Type B pancreatic cell (in vitro differentiated cells): ENCODE measurements at regions not wholly inside any gene's neighbourhood (a gene's known extent, or its start where the extent isn't known, plus 50 kb on each side); places are given as distances from the start of the nearest gene placed in this dataset.

Source experiments
- DNase-seq: peaks from one replicate; pipeline ENCODE4 v3.0.0; 2021; ENCODE audit warnings: mixed read lengths; ENCODE audit not compliant: unreplicated experiment; ENCODE audit errors: extremely low spot score
- H3K27ac Mint-ChIP-seq: 2 replicates; pipeline ENCODE4 v1.8.0; 2021; ENCODE audit warnings: mild to moderate bottlenecking, mixed read lengths
- H3K27me3 Mint-ChIP-seq: 2 replicates; pipeline ENCODE4 v1.8.0; 2021; ENCODE audit warnings: mixed read lengths
- H3K36me3 Mint-ChIP-seq: 2 replicates; pipeline ENCODE4 v1.8.0; 2021; ENCODE audit warnings: mixed read lengths
- H3K4me1 Mint-ChIP-seq: one replicate; pipeline ENCODE4 v1.8.0; 2021; ENCODE audit warnings: mixed read lengths; ENCODE audit not compliant: unreplicated experiment
- H3K4me3 Mint-ChIP-seq: 2 replicates; pipeline ENCODE4 v1.8.0; 2021; ENCODE audit warnings: mild to moderate bottlenecking, mixed read lengths
- H3K9me3 Mint-ChIP-seq: 2 replicates; pipeline ENCODE4 v1.8.0; 2021; ENCODE audit warnings: mixed read lengths
- TF ChIP-seq, protein P1 (sequence below): fragments of 200-600 bp; sonication (generic); conservative IDR thresholded peaks from 2 replicates; pipeline ENCODE4 v1.5.0; 2021; ENCODE audit warnings: antibody characterized with exemption, mild to moderate bottlenecking

DNA sequence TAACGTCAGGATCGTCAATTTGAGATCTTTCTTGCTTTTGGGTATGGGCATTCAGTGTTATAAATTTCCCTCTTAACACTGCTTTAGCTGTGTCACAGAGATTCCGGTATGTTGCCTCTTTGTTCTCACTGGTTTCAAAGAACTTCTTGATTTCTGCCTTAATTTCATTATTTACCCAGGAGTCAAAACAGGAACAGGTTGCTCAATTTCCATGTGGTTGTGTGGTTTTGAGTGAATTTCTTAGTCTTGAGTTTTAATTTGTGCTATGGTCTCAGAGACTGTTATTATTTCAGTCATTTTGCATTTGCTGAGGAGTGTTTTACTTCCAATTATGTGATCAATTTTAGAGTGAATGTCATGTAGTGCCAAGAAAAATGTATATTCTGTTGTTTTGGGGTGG lies 153.1 kb downstream of the PCDH17 start:
- Mint-ChIP-seq H3K4me3 (no peak overlapping the region), H3K4me1 (no peaks in the 10 kb centered on the region), H3K9me3 (peaks cover 6% of the 10 kb centered on the region), H3K36me3 (no peaks in the 10 kb centered on the region), H3K27me3 (no peaks in the 10 kb centered on the region), H3K27ac (no peak overlapping the region)
- TF ChIP-seq, protein P1, sequence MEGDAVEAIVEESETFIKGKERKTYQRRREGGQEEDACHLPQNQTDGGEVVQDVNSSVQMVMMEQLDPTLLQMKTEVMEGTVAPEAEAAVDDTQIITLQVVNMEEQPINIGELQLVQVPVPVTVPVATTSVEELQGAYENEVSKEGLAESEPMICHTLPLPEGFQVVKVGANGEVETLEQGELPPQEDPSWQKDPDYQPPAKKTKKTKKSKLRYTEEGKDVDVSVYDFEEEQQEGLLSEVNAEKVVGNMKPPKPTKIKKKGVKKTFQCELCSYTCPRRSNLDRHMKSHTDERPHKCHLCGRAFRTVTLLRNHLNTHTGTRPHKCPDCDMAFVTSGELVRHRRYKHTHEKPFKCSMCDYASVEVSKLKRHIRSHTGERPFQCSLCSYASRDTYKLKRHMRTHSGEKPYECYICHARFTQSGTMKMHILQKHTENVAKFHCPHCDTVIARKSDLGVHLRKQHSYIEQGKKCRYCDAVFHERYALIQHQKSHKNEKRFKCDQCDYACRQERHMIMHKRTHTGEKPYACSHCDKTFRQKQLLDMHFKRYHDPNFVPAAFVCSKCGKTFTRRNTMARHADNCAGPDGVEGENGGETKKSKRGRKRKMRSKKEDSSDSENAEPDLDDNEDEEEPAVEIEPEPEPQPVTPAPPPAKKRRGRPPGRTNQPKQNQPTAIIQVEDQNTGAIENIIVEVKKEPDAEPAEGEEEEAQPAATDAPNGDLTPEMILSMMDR, result no peak
- DNase-seq, result no peak

DNA sequence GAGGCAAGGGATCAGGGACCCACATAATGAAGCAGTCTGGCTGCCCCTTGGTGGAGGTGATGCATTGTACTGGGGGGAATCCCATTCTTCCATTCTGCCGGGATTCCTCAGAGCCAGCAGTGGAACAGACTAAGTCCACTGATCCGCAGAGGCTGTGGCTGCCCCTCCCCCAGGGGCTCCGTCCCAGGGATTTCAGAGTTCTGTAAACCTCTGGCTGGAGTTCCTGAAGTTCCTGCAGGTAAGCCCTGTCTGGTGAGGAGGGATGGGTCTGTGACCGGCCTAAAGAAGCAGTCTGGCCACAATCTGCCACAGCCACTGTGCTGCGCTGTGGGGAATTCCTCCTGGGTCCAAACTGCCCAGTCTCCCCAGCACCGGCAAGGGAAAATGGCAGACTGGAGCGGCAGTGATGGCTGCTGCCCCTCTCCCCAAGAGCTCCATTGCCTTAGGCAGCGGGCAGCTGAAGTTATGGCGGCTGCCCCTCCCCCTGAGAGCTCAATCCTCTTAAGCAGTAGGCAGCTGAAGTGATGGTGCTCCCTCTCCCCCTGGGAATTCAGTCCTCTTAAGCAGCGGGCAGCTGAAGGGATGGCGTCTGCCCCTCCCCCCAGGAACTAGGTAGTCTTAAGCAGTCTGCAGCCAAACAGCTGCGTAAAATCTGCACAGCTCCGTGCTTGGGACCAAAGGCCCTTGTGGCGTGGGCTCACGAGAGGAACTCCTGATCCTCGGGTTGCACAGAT lies 155.7 kb downstream of the PCDH17 start:
- H3K9me3 Mint-ChIP-seq, result peaks cover 6% of the 10 kb centered on the region
- TF ChIP-seq, protein P1, result no peak
- no peak for DNase-seq
- H3K27me3 Mint-ChIP-seq, result no peaks in the 10 kb centered on the region
- H3K36me3 Mint-ChIP-seq, result no peaks in the 10 kb centered on the region
- H3K4me1 Mint-ChIP-seq, result no peaks in the 10 kb centered on the region
- H3K27ac Mint-ChIP-seq, result no peak overlapping the region
- no peak overlapping the region for H3K4me3 Mint-ChIP-seq

DNA sequence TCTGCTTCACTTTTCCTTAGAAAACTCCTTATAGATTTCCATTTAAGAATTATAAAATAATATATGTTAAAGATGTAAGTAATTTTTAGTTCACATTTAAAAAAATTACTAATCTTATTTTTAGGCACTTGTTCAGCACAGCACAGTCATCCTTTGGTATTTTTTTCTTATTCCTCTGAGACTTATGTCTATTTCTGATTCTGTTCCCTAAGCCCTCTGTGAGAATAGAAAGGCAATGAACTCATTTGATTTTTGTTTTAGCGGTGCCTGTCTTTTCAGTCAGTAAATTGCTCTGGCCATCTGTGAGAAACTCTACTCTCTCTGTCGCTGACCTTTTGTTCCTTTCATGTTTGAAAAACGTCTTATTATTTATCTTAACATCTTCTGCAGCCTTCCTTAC lies 168.1 kb downstream of the PCDH17 start:
- DNase-seq, result no peak
- TF ChIP-seq, protein P1, result no peak
- H3K27ac Mint-ChIP-seq, result no peak overlapping the region
- peaks cover 4% of the 10 kb centered on the region for H3K4me1 Mint-ChIP-seq
- no peaks in the 10 kb centered on the region for H3K36me3 Mint-ChIP-seq
- no peak overlapping the region for H3K4me3 Mint-ChIP-seq
- no peaks in the 10 kb centered on the region for H3K9me3 Mint-ChIP-seq
- no peaks in the 10 kb centered on the region for H3K27me3 Mint-ChIP-seq

DNA sequence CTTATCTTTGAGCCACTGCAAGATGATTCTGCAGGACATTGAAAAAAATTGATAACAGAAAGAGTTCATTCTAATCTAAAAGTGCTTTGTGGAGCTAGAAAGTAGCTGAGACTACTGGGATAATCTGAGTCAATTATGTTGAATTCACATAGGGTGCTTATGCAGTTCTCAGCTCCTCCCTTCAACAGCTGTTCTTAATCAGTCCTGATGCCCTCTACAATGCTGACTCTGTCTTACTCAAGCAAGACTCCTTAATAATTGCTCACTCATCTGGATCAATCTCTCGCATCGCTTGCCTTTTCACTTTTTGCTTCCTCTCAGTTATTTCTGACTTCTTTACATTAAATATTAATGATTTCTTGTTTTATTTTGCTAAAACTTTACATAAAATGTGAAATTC lies 182.1 kb downstream of the PCDH17 start:
- Mint-ChIP-seq H3K36me3 (no peaks in the 10 kb centered on the region), H3K27ac (no peak overlapping the region), H3K9me3 (peaks cover 14% of the 10 kb centered on the region), H3K27me3 (no peaks in the 10 kb centered on the region), H3K4me1 (peaks cover 12% of the 10 kb centered on the region), H3K4me3 (no peak overlapping the region)
- TF ChIP-seq, protein P1, result no peak
- DNase-seq, result no peak

DNA sequence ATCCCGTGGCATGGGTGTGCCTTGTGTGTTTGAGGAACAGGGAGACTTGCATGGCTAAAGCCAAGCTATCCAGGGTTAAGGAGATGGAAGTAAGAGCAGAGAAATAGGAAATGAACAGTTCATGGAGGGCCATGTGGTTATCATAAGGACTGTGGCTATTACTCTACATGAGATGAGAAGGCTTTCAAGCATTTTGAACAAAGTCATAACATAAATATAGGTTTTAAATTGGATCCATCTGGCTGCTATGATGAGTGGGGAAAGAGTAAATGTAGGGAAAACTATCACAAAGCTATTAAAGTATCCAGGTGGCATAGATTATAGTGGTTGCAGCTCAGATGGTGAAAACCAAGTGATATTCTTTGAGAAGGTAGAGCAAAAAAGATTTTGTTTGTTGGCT lies 184.1 kb downstream of the PCDH17 start:
- no peak for DNase-seq
- TF ChIP-seq, protein P1, result no peak
- no peak overlapping the region for H3K4me3 Mint-ChIP-seq
- H3K36me3 Mint-ChIP-seq, result no peaks in the 10 kb centered on the region
- H3K9me3 Mint-ChIP-seq, result peaks cover 8% of the 10 kb centered on the region
- peak overlapping the region; percentile 1 for H3K27ac Mint-ChIP-seq
- peaks cover 12% of the 10 kb centered on the region for H3K4me1 Mint-ChIP-seq
- no peaks in the 10 kb centered on the region for H3K27me3 Mint-ChIP-seq
